ENCODE measurements at regions not wholly inside any gene's neighbourhood (a gene's known extent, or its start where the extent isn't known, plus 50 kb on each side); places are given as distances from the start of the nearest gene placed in this dataset.
A peak's percentile ranks its signal among the peaks of the same experiment; 100 is the strongest.

- intact Hi-C loops (cut with micrococcal nuclease) = no loop called here
- H2AFZ ChIP-seq (ENCODE audit: insufficient read depth, low read depth, low read length, poor library complexity, severe bottlenecking) = no peak overlapping the region
- no peak overlapping the region for H3K9ac ChIP-seq (ENCODE audit: insufficient read depth, low read length, poor library complexity, severe bottlenecking)
- 100% methylated on average over 1 of the region's 1 CpG for WGBS (ENCODE audit: insufficient coverage)
- no peaks in the 10 kb centered on the region for H4K20me1 ChIP-seq (ENCODE audit: insufficient read depth, low read length)
- Mint-ChIP-seq H3K4me1 (no peaks in the 10 kb centered on the region), H3K9me3 (peaks cover 0 to 5% (median 3%) of the 10 kb centered on the region in 7 donors), H3K27me3 (ENCODE audit: low read depth in 3 of 3) (peaks cover 0 to 1% (median 0%) of the 10 kb centered on the region in 3 donors), H3K4me3 (no peak overlapping the region), H3K27ac (no peak overlapping the region), H3K36me3 (no peaks in the 10 kb centered on the region)
- TF ChIP-seq CTCF (IDR thresholded peaks at IDR 0.05) = no peak
- H3K27ac ChIP-seq (ENCODE audit: low read depth in 1 of 2, low read length in 2 of 2) = no peak overlapping the region
- no peaks in the 10 kb centered on the region for H3K4me1 ChIP-seq (ENCODE audit: control insufficient read depth in 1 of 2, insufficient read depth in 2 of 2, low read length in 2 of 2)
- H3K79me2 ChIP-seq (ENCODE audit: insufficient read depth, low read length) = no peaks in the 10 kb centered on the region
- H3K9me3 ChIP-seq (replicated peaks in 1 of 2; ENCODE audit: control insufficient read depth in 1 of 2, insufficient read depth in 1 of 2, low read length in 2 of 2) = no peaks in the 10 kb centered on the region
- H3K36me3 ChIP-seq (replicated peaks in 1 of 2; ENCODE audit: control insufficient read depth in 1 of 2, insufficient read depth in 2 of 2, low read length in 2 of 2) = no peaks in the 10 kb centered on the region
- H3K27me3 ChIP-seq (ENCODE audit: control insufficient read depth in 2 of 2, insufficient read depth in 2 of 2, low read length in 2 of 2) = no peaks in the 10 kb centered on the region
- no peak overlapping the region for H3K4me2 ChIP-seq (replicated peaks; ENCODE audit: extremely low read depth, low read length, poor library complexity, severe bottlenecking)
- H3K4me3 ChIP-seq (replicated peaks in 1 of 3; ENCODE audit: low read depth in 2 of 3, low read length in 3 of 3) = no peak overlapping the region
- DNase-seq = no peak
Observed at GRCh38 chr11:97028836-97029406, 639.1 kb downstream of the JRKL start.

- Histone ChIP-seq H3K27me3 (ENCODE audit: control insufficient read depth in 2 of 2, insufficient read depth in 2 of 2, low read length in 2 of 2) (no peaks in the 10 kb centered on the region), H3K9ac (ENCODE audit: insufficient read depth, low read length, poor library complexity, severe bottlenecking) (no peak overlapping the region), H4K20me1 (ENCODE audit: insufficient read depth, low read length) (no peaks in the 10 kb centered on the region), H3K4me3 (replicated peaks in 1 of 3; ENCODE audit: low read depth in 2 of 3, low read length in 3 of 3) (no peak overlapping the region), H3K27ac (ENCODE audit: low read depth in 1 of 2, low read length in 2 of 2) (no peak overlapping the region), H3K79me2 (ENCODE audit: insufficient read depth, low read length) (no peaks in the 10 kb centered on the region), H3K9me3 (replicated peaks in 1 of 2; ENCODE audit: control insufficient read depth in 1 of 2, insufficient read depth in 1 of 2, low read length in 2 of 2) (no peaks in the 10 kb centered on the region), H3K36me3 (replicated peaks in 1 of 2; ENCODE audit: control insufficient read depth in 1 of 2, insufficient read depth in 2 of 2, low read length in 2 of 2) (no peaks in the 10 kb centered on the region), H3K4me2 (replicated peaks; ENCODE audit: extremely low read depth, low read length, poor library complexity, severe bottlenecking) (no peak overlapping the region), H3K4me1 (ENCODE audit: control insufficient read depth in 1 of 2, insufficient read depth in 2 of 2, low read length in 2 of 2) (no peaks in the 10 kb centered on the region), H2AFZ (ENCODE audit: insufficient read depth, low read depth, low read length, poor library complexity, severe bottlenecking) (no peak overlapping the region)
- H3K27me3 Mint-ChIP-seq (ENCODE audit: low read depth in 3 of 3) = peaks cover 0 to 1% (median 0%) of the 10 kb centered on the region in 3 donors
- H3K27ac Mint-ChIP-seq = peak overlapping the region in 1 of 7 donors; percentile 60
- TF ChIP-seq CTCF (IDR thresholded peaks at IDR 0.05) = no peak
- no peaks in the 10 kb centered on the region for H3K36me3 Mint-ChIP-seq
- peaks cover 0 to 5% (median 2%) of the 10 kb centered on the region in 7 donors for H3K9me3 Mint-ChIP-seq
- no peaks in the 10 kb centered on the region for H3K4me1 Mint-ChIP-seq
- no peak overlapping the region for H3K4me3 Mint-ChIP-seq
- intact Hi-C loops (cut with micrococcal nuclease) = no loop called here
- no peak for DNase-seq
- WGBS (ENCODE audit: insufficient coverage) = 27% methylated on average over 5 of the region's 5 CpGs
Observed at GRCh38 chr11:97033178-97033577, 643.4 kb downstream of the JRKL start.

Measured in CD14-positive monocyte (primary cell).